ENCODE measurements at regions not wholly inside any gene's neighbourhood (a gene's known extent, or its start where the extent isn't known, plus 50 kb on each side); places are given as distances from the start of the nearest gene placed in this dataset.
"Not testable (repeated sequence)": the region's sequence is repeated elsewhere in the genome, so short reads cannot be mapped to it uniquely, and the experiment has no call there.

- TF ChIP-seq POLR2A (IDR thresholded peaks at IDR 0.05; ENCODE audit: low read length): no peak
- TF ChIP-seq GATA1 (IDR thresholded peaks at IDR 0.05; ENCODE audit: low read depth, low read length): no peak
Measured at GRCh38 chr11:67780056-67780455, 105.6 kb upstream of the ALDH3B2 start.

GRCh38 chr11:67779189-67779875 is 104.9 kb upstream of the ALDH3B2 start:
- DNase-seq: not testable (repeated sequence)

More at GRCh38 chr11:67780056-67780455, 105.6 kb upstream of the ALDH3B2 start:
- DNase-seq: no peak

- TF ChIP-seq GATA1 (IDR thresholded peaks at IDR 0.05; ENCODE audit: low read depth, low read length) (no peak), POLR2A (IDR thresholded peaks at IDR 0.05; ENCODE audit: low read length) (no peak)
- no peak for DNase-seq
Measured at GRCh38 chr11:67776852-67777520, 102.6 kb upstream of the ALDH3B2 start.

GRCh38 chr11:67774175-67774574 is 99.8 kb upstream of the ALDH3B2 start:
- DNase-seq: not testable (repeated sequence)

- not testable (repeated sequence) for DNase-seq
Measured at GRCh38 chr11:67768001-67768730, 93.7 kb upstream of the ALDH3B2 start.

GRCh38 chr11:67761211-67761610 is 86.8 kb upstream of the ALDH3B2 start:
- DNase-seq: not testable (repeated sequence)

GRCh38 chr11:67759321-67759720 is 84.9 kb upstream of the ALDH3B2 start:
- not testable (repeated sequence) for DNase-seq

GRCh38 chr11:67758467-67758866 is 84.0 kb upstream of the ALDH3B2 start:
- not testable (repeated sequence) for DNase-seq

- not testable (repeated sequence) for DNase-seq
Measured at GRCh38 chr11:67758009-67758408, 83.6 kb upstream of the ALDH3B2 start.

- not testable (repeated sequence) for DNase-seq
Measured at GRCh38 chr11:67753820-67754219, 79.4 kb upstream of the ALDH3B2 start.

GRCh38 chr11:67745181-67745726 is 70.8 kb upstream of the ALDH3B2 start:
- DNase-seq: no peak
- TF ChIP-seq GATA1 (IDR thresholded peaks at IDR 0.05; ENCODE audit: low read depth, low read length): no peak
- no peak for TF ChIP-seq POLR2A (IDR thresholded peaks at IDR 0.05; ENCODE audit: low read length)

GRCh38 chr11:67744231-67744630 is 69.8 kb upstream of the ALDH3B2 start:
- DNase-seq: not testable (repeated sequence)

- DNase-seq: not testable (repeated sequence)
Measured at GRCh38 chr11:67738231-67738630, 63.8 kb upstream of the ALDH3B2 start.

GRCh38 chr11:67737562-67738080 is 63.2 kb upstream of the ALDH3B2 start:
- not testable (repeated sequence) for DNase-seq

- TF ChIP-seq GATA1 (IDR thresholded peaks at IDR 0.05; ENCODE audit: low read depth, low read length) (no peak), POLR2A (IDR thresholded peaks at IDR 0.05; ENCODE audit: low read length) (no peak)
- peak; percentile 9 to 14 for DNase-seq
Measured at GRCh38 chr11:67732045-67732787, 57.8 kb upstream of the ALDH3B2 start.

Data from erythroblast (primary cell).